ENCODE measurements at regions not wholly inside any gene's neighbourhood (a gene's known extent, or its start where the extent isn't known, plus 50 kb on each side); places are given as distances from the start of the nearest gene placed in this dataset.

GRCh38 chr9:88037285-88037845 lies 63.0 kb upstream of the CDK20 start:
- TF ChIP-seq EZH2 (IDR thresholded peaks at IDR 0.05) (no peak), POLR2AphosphoS5 (IDR thresholded peaks at IDR 0.05; ENCODE audit: borderline replicate concordance, low read depth, low read length) (no peak)

Measured in SK-N-MC (cell line).